ENCODE measurements at regions not wholly inside any gene's neighbourhood (a gene's known extent, or its start where the extent isn't known, plus 50 kb on each side); places are given as distances from the start of the nearest gene placed in this dataset.

- TF ChIP-seq CTCF (conservative IDR thresholded peaks at IDR 0.05), result no peak
- no peak overlapping the region for H3K27ac ChIP-seq
These were observed 175.0 kb downstream of the NEDD1 start for GRCh38 chr12:97082029-97082428.

- TF ChIP-seq CTCF (conservative IDR thresholded peaks at IDR 0.05), result no peak
- no peak overlapping the region for H3K27ac ChIP-seq
These were observed 186.2 kb downstream of the NEDD1 start for GRCh38 chr12:97093187-97093683.

GRCh38 chr12:97097734-97098133 is 190.7 kb downstream of the NEDD1 start:
- no peak for TF ChIP-seq CTCF (conservative IDR thresholded peaks at IDR 0.05)
- no peak overlapping the region for H3K27ac ChIP-seq

GRCh38 chr12:97109441-97109840 is 202.4 kb downstream of the NEDD1 start:
- no peak for TF ChIP-seq CTCF (conservative IDR thresholded peaks at IDR 0.05)
- no peak overlapping the region for H3K27ac ChIP-seq

- H3K27ac ChIP-seq, result no peak overlapping the region
- no peak for TF ChIP-seq CTCF (conservative IDR thresholded peaks at IDR 0.05)
These were observed 205.1 kb downstream of the NEDD1 start for GRCh38 chr12:97112136-97112535.

- TF ChIP-seq CTCF (conservative IDR thresholded peaks at IDR 0.05), result no peak
These were observed 211.8 kb downstream of the NEDD1 start for GRCh38 chr12:97118796-97119375.

GRCh38 chr12:97127061-97127460 is 220.0 kb downstream of the NEDD1 start:
- TF ChIP-seq CTCF (conservative IDR thresholded peaks at IDR 0.05), result no peak
- no peak overlapping the region for H3K27ac ChIP-seq

More at GRCh38 chr12:97118796-97119375, 211.8 kb downstream of the NEDD1 start:
- no peak overlapping the region for H3K27ac ChIP-seq
